ENCODE measurements at regions not wholly inside any gene's neighbourhood (a gene's known extent, or its start where the extent isn't known, plus 50 kb on each side); places are given as distances from the start of the nearest gene placed in this dataset.
"Not testable (repeated sequence)": the region's sequence is repeated elsewhere in the genome, so short reads cannot be mapped to it uniquely, and the experiment has no call there.

- Mint-ChIP-seq H3K4me1 (ENCODE audit: low read depth) (no peaks in the 10 kb centered on the region), H3K4me3 (no peak overlapping the region), H3K9me3 (peaks cover 3% of the 10 kb centered on the region), H3K27me3 (no peaks in the 10 kb centered on the region), H3K36me3 (ENCODE audit: low read depth) (no peaks in the 10 kb centered on the region), H3K27ac (no peak overlapping the region)
- no peak for TF ChIP-seq CTCF (IDR thresholded peaks at IDR 0.05)
- ChIA-PET CTCF (no interaction called here), POLR2A (no interaction called here)
- ATAC-seq (no peak), DNase-seq (no peak)
- intact Hi-C loops (cut with micrococcal nuclease) = no loop called here
Observed at GRCh38 chr10:26372513-26373354, 65.4 kb upstream of the APBB1IP start.

DNA sequence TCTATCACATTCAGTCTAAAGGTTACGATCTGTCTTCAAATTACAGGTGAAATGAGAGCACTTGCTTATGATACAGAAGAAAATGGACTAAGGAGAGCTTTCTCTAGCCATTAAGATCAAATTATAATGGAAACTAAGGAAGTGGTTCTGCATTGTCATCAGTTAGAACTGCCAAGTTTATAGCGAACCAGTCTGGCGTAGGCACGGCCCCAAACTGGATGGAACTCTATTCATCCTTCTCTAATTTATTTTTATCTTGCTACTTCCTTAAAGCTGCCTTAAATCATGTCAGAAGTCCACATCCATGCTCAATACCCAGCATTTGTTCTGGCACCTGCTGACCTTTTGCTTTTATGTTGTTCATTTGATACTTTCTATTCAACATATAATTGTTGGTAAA lies 63.7 kb upstream of the APBB1IP start:
- ATAC-seq (no peak), DNase-seq (no peak)
- POLR2A ChIA-PET = no interaction called here
- Mint-ChIP-seq H3K27ac (no peak overlapping the region), H3K4me3 (no peak overlapping the region), H3K36me3 (ENCODE audit: low read depth) (no peaks in the 10 kb centered on the region), H3K27me3 (no peaks in the 10 kb centered on the region), H3K4me1 (ENCODE audit: low read depth) (no peaks in the 10 kb centered on the region), H3K9me3 (peaks cover 3% of the 10 kb centered on the region)
- intact Hi-C loops (cut with micrococcal nuclease) = no loop called here
- no peak for TF ChIP-seq CTCF (IDR thresholded peaks at IDR 0.05)
- CTCF ChIA-PET = no interaction called here

- H3K27ac Mint-ChIP-seq; H3K4me1 Mint-ChIP-seq (ENCODE audit: low read depth); H3K4me3 Mint-ChIP-seq; CTCF ChIA-PET; ATAC-seq; DNase-seq; POLR2A ChIA-PET; intact Hi-C loops (cut with micrococcal nuclease); H3K36me3 Mint-ChIP-seq (ENCODE audit: low read depth); H3K9me3 Mint-ChIP-seq; H3K27me3 Mint-ChIP-seq: not testable (repeated sequence)
Observed at GRCh38 chr10:26377224-26377810, 60.8 kb upstream of the APBB1IP start.

- CTCF ChIA-PET = interaction anchor here (1.2 kb wide), 1 partner anchor 20 kb away, joined by 3 read pairs; no protein-coding TSS in a partner anchor
- Mint-ChIP-seq H3K4me1 (ENCODE audit: low read depth) (no peaks in the 10 kb centered on the region), H3K27ac (no peak overlapping the region), H3K36me3 (ENCODE audit: low read depth) (no peaks in the 10 kb centered on the region), H3K9me3 (no peaks in the 10 kb centered on the region), H3K4me3 (no peak overlapping the region), H3K27me3 (no peaks in the 10 kb centered on the region)
- no peak for TF ChIP-seq CTCF (IDR thresholded peaks at IDR 0.05)
- POLR2A ChIA-PET = no interaction called here
- DNase-seq = no peak
- ATAC-seq = no peak
- intact Hi-C loops (cut with micrococcal nuclease) = no loop called here
Observed at GRCh38 chr10:26378861-26379294, 59.3 kb upstream of the APBB1IP start.

GRCh38 chr10:26380815-26381214 lies 57.3 kb upstream of the APBB1IP start:
- ChIA-PET POLR2A (no interaction called here), CTCF (interaction anchor here (1.1 kb wide), 1 partner anchor 12 kb away, joined by 3 read pairs; no protein-coding TSS in a partner anchor)
- intact Hi-C loops (cut with micrococcal nuclease) = no loop called here
- no peak overlapping the region for H3K27ac Mint-ChIP-seq
- ATAC-seq (no peak), DNase-seq (no peak)
- H3K36me3 Mint-ChIP-seq (ENCODE audit: low read depth) = no peaks in the 10 kb centered on the region
- H3K4me3 Mint-ChIP-seq = no peak overlapping the region
- H3K27me3 Mint-ChIP-seq = no peaks in the 10 kb centered on the region
- no peaks in the 10 kb centered on the region for H3K9me3 Mint-ChIP-seq
- no peaks in the 10 kb centered on the region for H3K4me1 Mint-ChIP-seq (ENCODE audit: low read depth)
- no peak for TF ChIP-seq CTCF (IDR thresholded peaks at IDR 0.05)
